ENCODE measurements at regions not wholly inside any gene's neighbourhood (a gene's known extent, or its start where the extent isn't known, plus 50 kb on each side); places are given as distances from the start of the nearest gene placed in this dataset.

GRCh38 chr10:21022821-21023220 is 125.7 kb upstream of the NEBL start:
- no peak overlapping the region for H3K4me2 ChIP-seq (ENCODE audit: control insufficient read depth, insufficient read depth)
- intact Hi-C loops (cut with micrococcal nuclease; ENCODE audit: unreplicated experiment), result loop anchor here (5.0 kb wide), 1 partner anchor 141 kb away; no protein-coding TSS in a partner anchor
- ATAC-seq (no peak), FAIRE-seq (no peak), DNase-seq (ENCODE audit: low read depth, low spot score) (no peak)
- no peaks in the 10 kb centered on the region for H3K4me1 ChIP-seq (ENCODE audit: control insufficient read depth, insufficient read depth, low read length)
- H4K20me1 ChIP-seq (ENCODE audit: control insufficient read depth, insufficient read depth), result no peaks in the 10 kb centered on the region
- TF ChIP-seq GABPA (IDR thresholded peaks at IDR 0.05; ENCODE audit: low read depth) (no peak), CEBPB (IDR thresholded peaks at IDR 0.05; ENCODE audit: borderline replicate concordance in 1 of 2, low read depth in 2 of 2, low read length in 2 of 2) (no peak), CREM (IDR thresholded peaks at IDR 0.05; ENCODE audit: low read depth) (no peak), POLR2AphosphoS5 (IDR thresholded peaks at IDR 0.05; ENCODE audit: low read length) (no peak), SREBF1 (IDR thresholded peaks at IDR 0.05; ENCODE audit: low read length) (no peak), PAX5 (IDR thresholded peaks at IDR 0.05; ENCODE audit: borderline replicate concordance, low read depth, low read length) (no peak), MXI1 (IDR thresholded peaks at IDR 0.05; ENCODE audit: low read depth, low read length) (no peak), E2F8 (IDR thresholded peaks at IDR 0.05; ENCODE audit: low read depth, partially characterized antibody) (no peak)
- no peak overlapping the region for H3K27ac ChIP-seq (ENCODE audit: control insufficient read depth, insufficient read depth)
- ChIA-PET RAD21 (ENCODE audit: unreplicated experiment) (no interaction called here), POLR2A (no interaction called here), SMC1A (ENCODE audit: uncharacterized antibody, unreplicated experiment) (no interaction called here), CTCF (no interaction called here)
- no peaks in the 10 kb centered on the region for H3K9me3 ChIP-seq (replicated peaks; ENCODE audit: control insufficient read depth, insufficient read depth, low read length)
- 11% methylated on average over 3 of the region's 3 CpGs for WGBS (ENCODE audit: insufficient coverage, insufficient replicate concordance, low lambda C conversion rate, missing lambda C conversion rate)
- H3K27me3 ChIP-seq (replicated peaks in 1 of 2; ENCODE audit: control insufficient read depth in 2 of 2, insufficient read depth in 2 of 2, low read length in 1 of 2), result no peaks in the 10 kb centered on the region
- no peak overlapping the region for H2AFZ ChIP-seq (ENCODE audit: control insufficient read depth, low read depth, low read length)
- H3K9ac ChIP-seq (ENCODE audit: control insufficient read depth, insufficient read depth, low read length), result no peak overlapping the region
- in situ Hi-C loops (cut with MboI), result no loop called here
- no peaks in the 10 kb centered on the region for H3K79me2 ChIP-seq (ENCODE audit: control insufficient read depth, insufficient read depth, low read length)
- H3K4me3 ChIP-seq, result no peak overlapping the region
- H3K36me3 ChIP-seq (ENCODE audit: control insufficient read depth in 2 of 2, insufficient read depth in 2 of 2, low read length in 1 of 2), result no peaks in the 10 kb centered on the region
- BruUV-seq (replicated peaks), result no TSS peak
